ENCODE measurements at regions not wholly inside any gene's neighbourhood (a gene's known extent, or its start where the extent isn't known, plus 50 kb on each side); places are given as distances from the start of the nearest gene placed in this dataset.
"Not testable (repeated sequence)": the region's sequence is repeated elsewhere in the genome, so short reads cannot be mapped to it uniquely, and the experiment has no call there.

DNA sequence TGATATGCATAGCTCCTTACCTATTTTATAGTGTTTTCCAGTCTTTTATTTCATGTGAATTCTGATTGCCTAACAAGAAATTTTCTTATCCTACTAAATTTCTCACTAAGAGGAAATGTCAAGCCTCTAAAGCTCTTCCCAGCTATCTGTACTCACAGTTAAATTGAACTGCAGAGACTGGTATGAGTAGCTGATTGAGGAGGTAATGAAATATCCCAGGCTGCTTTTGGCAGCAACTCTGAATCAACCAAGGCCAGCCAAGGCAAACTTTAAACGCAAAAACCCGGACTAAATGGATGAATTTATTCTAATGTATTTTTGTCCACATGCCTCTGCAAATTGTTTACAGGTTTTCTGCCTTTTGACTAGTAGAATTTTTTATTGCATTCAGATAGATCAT, 119.1 kb upstream of the PMCH start:
- Histone ChIP-seq H3K9ac (ENCODE audit: low read depth, low read length) (no peak overlapping the region), H3K27me3 (ENCODE audit: control insufficient read depth, insufficient read depth, low read length) (no peaks in the 10 kb centered on the region), H3K4me1 (ENCODE audit: control insufficient read depth, insufficient read depth, low read length) (no peaks in the 10 kb centered on the region), H3K36me3 (ENCODE audit: control insufficient read depth, insufficient read depth, low read length) (no peaks in the 10 kb centered on the region), H3K9me3 (ENCODE audit: control insufficient read depth, insufficient read depth, low read length) (no peaks in the 10 kb centered on the region), H3K4me3 (ENCODE audit: low read depth, low read length) (no peak overlapping the region)

DNA sequence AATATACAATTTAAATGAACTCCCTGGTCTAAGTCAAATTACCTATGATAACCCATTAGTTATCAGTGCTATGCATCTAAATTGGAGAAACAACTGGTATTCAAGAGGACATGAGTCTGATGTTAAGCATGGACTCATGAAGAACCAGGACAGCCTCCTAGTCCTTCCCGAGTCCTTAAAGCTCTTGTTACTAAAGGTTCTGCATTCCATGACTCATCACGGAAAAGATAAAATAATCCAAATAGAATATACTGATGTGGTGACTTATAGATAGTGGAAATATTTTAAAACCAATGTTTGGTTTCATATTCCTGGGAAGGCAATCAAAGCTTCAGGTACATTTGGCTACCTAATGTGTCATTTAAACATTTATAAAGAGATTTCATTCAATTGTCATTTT, 117.2 kb upstream of the PMCH start:
- no peak overlapping the region for H3K4me3 ChIP-seq (ENCODE audit: low read depth, low read length)
- H3K4me1 ChIP-seq (ENCODE audit: control insufficient read depth, insufficient read depth, low read length), result no peaks in the 10 kb centered on the region
- no peaks in the 10 kb centered on the region for H3K9me3 ChIP-seq (ENCODE audit: control insufficient read depth, insufficient read depth, low read length)

DNA sequence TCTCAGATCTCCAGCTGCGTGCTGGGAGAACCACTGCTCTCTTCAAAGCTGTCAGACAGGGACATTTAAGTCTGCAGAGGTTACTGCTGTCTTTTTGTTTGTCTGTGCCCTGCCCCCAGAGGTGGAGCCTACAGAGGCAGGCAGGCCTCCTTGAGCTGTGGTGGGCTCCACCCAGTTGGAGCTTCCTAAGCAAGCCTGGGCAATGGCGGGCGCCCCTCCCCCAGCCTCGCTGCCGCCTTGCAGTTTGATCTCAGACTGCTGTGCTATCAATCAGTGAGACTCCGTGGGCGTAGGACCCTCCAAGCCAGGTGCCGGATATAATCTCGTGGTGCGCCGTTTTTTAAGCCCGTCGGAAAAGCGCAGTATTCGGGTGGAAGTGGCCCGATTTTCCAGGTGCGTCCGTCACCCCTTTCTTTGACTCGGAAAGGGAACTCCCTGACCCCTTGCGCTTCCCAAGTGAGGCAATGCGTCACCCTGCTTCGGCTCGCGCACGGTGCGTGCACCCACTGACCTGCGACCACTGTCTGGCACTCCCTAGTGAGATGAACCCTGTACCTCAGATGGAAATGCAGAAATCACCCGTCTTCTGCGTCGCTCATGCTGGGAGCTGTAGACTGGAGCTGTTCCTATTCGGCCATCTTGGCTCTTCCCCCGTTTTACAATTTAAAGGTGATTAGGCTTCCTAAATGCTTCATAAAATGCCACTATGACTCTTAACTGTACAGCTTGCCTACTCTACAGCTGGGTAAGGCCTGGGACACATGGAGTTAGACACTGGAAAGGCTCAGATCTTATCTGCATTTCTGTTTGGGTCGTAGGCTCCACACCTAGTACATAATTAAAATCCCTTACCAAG, 115.7 kb upstream of the PMCH start:
- peak overlapping the region; percentile 53 for H3K4me3 ChIP-seq (ENCODE audit: low read depth, low read length)
- H3K9me3 ChIP-seq (ENCODE audit: control insufficient read depth, insufficient read depth, low read length); H3K4me1 ChIP-seq (ENCODE audit: control insufficient read depth, insufficient read depth, low read length); H3K36me3 ChIP-seq (ENCODE audit: control insufficient read depth, insufficient read depth, low read length); H3K27me3 ChIP-seq (ENCODE audit: control insufficient read depth, insufficient read depth, low read length): not testable (repeated sequence)
- H3K9ac ChIP-seq (ENCODE audit: low read depth, low read length), result peak overlapping the region; percentile 76

More for the DNA sequence above, 117.2 kb upstream of the PMCH start:
- H3K9ac ChIP-seq (ENCODE audit: low read depth, low read length), result no peak overlapping the region
- H3K36me3 ChIP-seq (ENCODE audit: control insufficient read depth, insufficient read depth, low read length), result no peaks in the 10 kb centered on the region
- no peaks in the 10 kb centered on the region for H3K27me3 ChIP-seq (ENCODE audit: control insufficient read depth, insufficient read depth, low read length)

DNA sequence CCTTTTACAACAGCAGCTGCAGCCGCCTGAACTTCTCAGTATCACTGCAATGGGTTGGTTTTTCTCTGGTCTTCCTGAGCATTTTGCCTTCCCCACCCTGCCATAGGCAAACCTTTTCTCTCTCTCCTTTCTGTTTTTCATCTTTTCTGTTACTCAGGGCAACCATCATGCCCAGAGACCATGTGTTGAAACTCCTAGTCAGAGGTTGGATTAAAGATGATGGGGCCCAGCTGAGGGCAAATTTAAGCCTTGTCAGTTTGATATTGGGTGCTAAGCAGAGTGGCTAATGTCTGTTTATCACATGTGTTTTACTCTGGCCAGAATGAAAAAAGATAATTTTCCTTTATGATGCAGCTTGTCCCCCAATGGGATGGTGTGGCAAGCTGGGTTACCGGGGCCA, 107.9 kb upstream of the PMCH start:
- no peaks in the 10 kb centered on the region for H3K9me3 ChIP-seq (ENCODE audit: control insufficient read depth, insufficient read depth, low read length)
- H3K4me1 ChIP-seq (ENCODE audit: control insufficient read depth, insufficient read depth, low read length), result no peaks in the 10 kb centered on the region
- H3K4me3 ChIP-seq (ENCODE audit: low read depth, low read length), result no peak overlapping the region
- no peaks in the 10 kb centered on the region for H3K27me3 ChIP-seq (ENCODE audit: control insufficient read depth, insufficient read depth, low read length)
- H3K9ac ChIP-seq (ENCODE audit: low read depth, low read length), result no peak overlapping the region
- H3K36me3 ChIP-seq (ENCODE audit: control insufficient read depth, insufficient read depth, low read length), result no peaks in the 10 kb centered on the region

DNA sequence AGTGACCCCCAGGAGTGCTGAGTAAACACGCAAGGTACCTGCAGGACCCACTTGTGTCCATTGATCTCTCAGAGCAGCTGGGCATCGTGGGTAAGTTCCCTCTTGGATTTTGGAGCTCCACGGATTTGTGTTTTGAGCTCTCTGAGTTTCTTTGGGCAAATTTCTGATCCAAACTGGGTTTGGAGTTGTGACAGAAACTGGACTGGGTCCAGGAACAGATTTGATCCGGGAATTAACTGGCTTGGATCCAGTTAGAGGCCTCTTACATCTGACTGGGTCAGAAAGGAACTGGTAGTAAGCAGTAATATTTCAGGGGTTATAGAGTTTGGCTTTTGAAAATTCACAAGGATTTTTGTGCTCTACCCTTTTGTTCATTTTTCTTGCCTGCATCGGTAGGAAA, 107.0 kb upstream of the PMCH start:
- H3K27me3 ChIP-seq (ENCODE audit: control insufficient read depth, insufficient read depth, low read length); H3K9ac ChIP-seq (ENCODE audit: low read depth, low read length); H3K4me1 ChIP-seq (ENCODE audit: control insufficient read depth, insufficient read depth, low read length); H3K9me3 ChIP-seq (ENCODE audit: control insufficient read depth, insufficient read depth, low read length); H3K36me3 ChIP-seq (ENCODE audit: control insufficient read depth, insufficient read depth, low read length); H3K4me3 ChIP-seq (ENCODE audit: low read depth, low read length): not testable (repeated sequence)

DNA sequence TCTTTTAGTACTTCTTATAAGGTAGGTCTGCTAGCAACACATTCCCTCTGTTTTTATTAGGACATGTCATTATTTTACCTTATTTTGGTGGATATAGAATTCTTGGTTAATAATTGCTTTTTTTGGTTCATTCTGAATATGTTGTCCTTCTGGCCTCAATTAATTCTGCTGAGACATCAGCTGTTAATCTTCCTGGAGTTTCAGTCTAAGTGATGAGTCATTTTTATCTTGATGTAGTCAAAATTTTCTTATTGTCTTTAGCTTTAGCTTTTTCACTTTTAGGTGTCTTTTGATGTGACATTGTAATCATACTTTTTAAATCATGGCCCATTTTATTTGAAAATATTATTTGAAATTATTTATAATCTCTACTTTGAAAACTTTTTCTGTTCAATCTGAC, 104.9 kb upstream of the PMCH start:
- Histone ChIP-seq H3K9me3 (ENCODE audit: control insufficient read depth, insufficient read depth, low read length) (no peaks in the 10 kb centered on the region), H3K36me3 (ENCODE audit: control insufficient read depth, insufficient read depth, low read length) (no peaks in the 10 kb centered on the region), H3K9ac (ENCODE audit: low read depth, low read length) (no peak overlapping the region), H3K4me1 (ENCODE audit: control insufficient read depth, insufficient read depth, low read length) (no peaks in the 10 kb centered on the region), H3K27me3 (ENCODE audit: control insufficient read depth, insufficient read depth, low read length) (no peaks in the 10 kb centered on the region), H3K4me3 (ENCODE audit: low read depth, low read length) (no peak overlapping the region)

DNA sequence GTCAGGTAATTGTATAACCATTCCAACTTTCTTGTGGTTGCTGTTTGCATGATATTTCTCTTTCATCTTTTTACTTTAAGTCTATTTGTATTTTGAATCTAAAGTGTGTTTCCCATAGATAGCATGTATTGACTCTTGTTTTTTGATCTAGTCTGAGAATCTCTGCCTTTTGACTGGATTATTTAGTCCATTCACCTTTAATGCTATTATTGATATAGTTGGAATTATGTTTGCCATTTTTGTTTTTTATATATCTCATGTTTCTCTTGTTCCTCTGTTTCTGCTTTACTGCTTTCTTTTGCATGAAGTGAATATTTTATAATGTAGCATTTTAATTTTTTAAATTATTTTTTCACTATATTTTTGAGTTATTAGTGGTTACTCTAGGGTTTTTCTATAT, 103.9 kb upstream of the PMCH start:
- H3K4me1 ChIP-seq (ENCODE audit: control insufficient read depth, insufficient read depth, low read length), result no peaks in the 10 kb centered on the region
- no peaks in the 10 kb centered on the region for H3K36me3 ChIP-seq (ENCODE audit: control insufficient read depth, insufficient read depth, low read length)
- H3K9ac ChIP-seq (ENCODE audit: low read depth, low read length), result no peak overlapping the region
- no peaks in the 10 kb centered on the region for H3K27me3 ChIP-seq (ENCODE audit: control insufficient read depth, insufficient read depth, low read length)
- H3K9me3 ChIP-seq (ENCODE audit: control insufficient read depth, insufficient read depth, low read length), result no peaks in the 10 kb centered on the region
- H3K4me3 ChIP-seq (ENCODE audit: low read depth, low read length), result no peak overlapping the region

DNA sequence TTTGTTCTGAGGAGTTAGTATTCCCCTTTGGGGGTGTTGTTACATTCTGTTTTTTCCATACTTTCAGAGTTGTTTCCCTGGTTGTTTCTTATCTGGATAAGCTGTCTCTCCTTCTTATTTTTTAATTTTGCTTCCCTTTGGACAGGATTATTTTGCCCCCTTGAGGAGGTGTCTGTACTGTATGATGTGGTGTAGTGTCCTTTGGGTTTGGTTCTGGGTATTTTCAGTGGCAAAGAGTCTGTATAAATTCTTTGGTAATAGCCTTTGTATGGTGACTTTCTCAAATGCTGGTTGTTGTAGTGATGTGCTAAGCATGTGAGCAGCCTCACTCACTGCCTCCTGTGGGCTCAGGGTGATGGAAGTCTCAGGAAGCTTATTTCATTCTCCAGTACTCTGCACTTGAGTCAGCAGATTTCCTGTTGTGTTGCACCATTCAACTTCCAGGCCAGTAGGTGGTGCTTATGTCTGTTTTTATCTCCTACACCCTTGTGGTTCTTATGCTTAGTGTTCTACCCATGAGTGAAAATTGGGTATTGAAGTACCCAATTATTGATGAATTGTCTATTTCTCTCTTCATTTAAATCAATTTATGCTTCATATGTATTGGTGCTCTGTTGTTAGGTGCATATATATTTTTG, 103.3 kb upstream of the PMCH start:
- H3K4me3 ChIP-seq (ENCODE audit: low read depth, low read length), result no peak overlapping the region
- no peaks in the 10 kb centered on the region for H3K27me3 ChIP-seq (ENCODE audit: control insufficient read depth, insufficient read depth, low read length)
- no peaks in the 10 kb centered on the region for H3K9me3 ChIP-seq (ENCODE audit: control insufficient read depth, insufficient read depth, low read length)
- no peaks in the 10 kb centered on the region for H3K36me3 ChIP-seq (ENCODE audit: control insufficient read depth, insufficient read depth, low read length)
- no peak overlapping the region for H3K9ac ChIP-seq (ENCODE audit: low read depth, low read length)
- H3K4me1 ChIP-seq (ENCODE audit: control insufficient read depth, insufficient read depth, low read length), result no peaks in the 10 kb centered on the region

DNA sequence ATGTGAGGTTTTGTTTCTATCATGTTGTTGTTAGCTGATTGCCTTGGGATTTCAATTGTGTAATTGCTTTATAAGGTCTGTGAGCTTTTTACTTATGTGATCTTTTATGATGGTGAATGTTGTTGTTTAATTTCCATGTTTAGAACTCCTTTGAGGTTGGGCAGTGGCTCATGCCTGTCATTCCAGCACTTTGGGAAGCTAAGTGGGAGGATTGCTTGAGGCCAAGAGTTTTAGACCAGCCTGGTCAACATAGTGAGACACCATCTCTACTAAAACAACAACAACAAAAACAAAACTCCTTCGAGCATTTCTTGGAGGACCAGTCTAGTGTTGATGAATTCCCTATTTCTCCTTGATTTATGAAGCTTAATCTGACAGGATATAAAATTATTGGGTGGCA, 102.1 kb upstream of the PMCH start:
- H3K27me3 ChIP-seq (ENCODE audit: control insufficient read depth, insufficient read depth, low read length), result no peaks in the 10 kb centered on the region
- no peaks in the 10 kb centered on the region for H3K9me3 ChIP-seq (ENCODE audit: control insufficient read depth, insufficient read depth, low read length)
- no peaks in the 10 kb centered on the region for H3K4me1 ChIP-seq (ENCODE audit: control insufficient read depth, insufficient read depth, low read length)
- no peak overlapping the region for H3K4me3 ChIP-seq (ENCODE audit: low read depth, low read length)
- H3K9ac ChIP-seq (ENCODE audit: low read depth, low read length), result no peak overlapping the region
- no peaks in the 10 kb centered on the region for H3K36me3 ChIP-seq (ENCODE audit: control insufficient read depth, insufficient read depth, low read length)

DNA sequence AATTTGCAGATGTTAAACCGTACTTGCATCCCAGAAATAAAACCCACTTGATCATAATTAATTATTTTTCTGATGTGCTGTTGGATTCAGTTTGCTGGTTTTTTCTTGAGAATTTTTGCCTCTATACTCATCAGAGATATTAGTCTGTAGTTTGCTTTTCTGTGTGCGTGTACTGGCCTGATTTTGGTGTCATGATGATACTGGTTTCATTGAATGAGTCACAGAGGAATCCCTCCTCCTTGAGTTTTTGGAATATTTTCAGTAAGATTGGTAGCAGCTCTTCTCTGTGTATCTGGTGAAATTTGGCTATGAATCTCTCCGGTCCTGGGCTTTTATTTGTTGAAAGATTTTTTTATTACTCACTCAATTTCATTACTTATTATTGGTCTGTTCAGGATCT, 100.4 kb upstream of the PMCH start:
- H3K4me1 ChIP-seq (ENCODE audit: control insufficient read depth, insufficient read depth, low read length), result no peaks in the 10 kb centered on the region
- no peaks in the 10 kb centered on the region for H3K9me3 ChIP-seq (ENCODE audit: control insufficient read depth, insufficient read depth, low read length)
- H3K9ac ChIP-seq (ENCODE audit: low read depth, low read length), result no peak overlapping the region
- no peaks in the 10 kb centered on the region for H3K36me3 ChIP-seq (ENCODE audit: control insufficient read depth, insufficient read depth, low read length)
- no peaks in the 10 kb centered on the region for H3K27me3 ChIP-seq (ENCODE audit: control insufficient read depth, insufficient read depth, low read length)
- H3K4me3 ChIP-seq (ENCODE audit: low read depth, low read length), result no peak overlapping the region

DNA sequence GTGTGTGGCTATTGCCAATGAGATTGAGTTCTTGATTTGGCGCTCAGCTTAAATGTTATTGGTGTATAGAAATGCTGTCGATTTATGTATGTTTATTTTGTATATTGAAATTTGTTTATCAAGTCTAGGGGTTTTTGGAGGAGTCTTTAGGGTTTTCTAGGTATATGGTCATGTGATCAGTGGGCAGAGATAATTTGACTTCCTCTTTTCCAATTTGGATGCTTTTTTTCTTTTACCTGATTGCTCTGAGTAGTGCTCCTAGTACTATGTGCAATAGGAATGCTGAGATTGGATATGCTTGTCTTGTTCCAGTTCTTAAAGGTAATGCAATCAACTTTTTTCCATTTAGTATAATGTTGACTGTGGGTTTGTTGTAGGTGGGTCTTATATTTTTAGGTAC, 99.8 kb upstream of the PMCH start:
- H3K36me3 ChIP-seq (ENCODE audit: control insufficient read depth, insufficient read depth, low read length), result no peaks in the 10 kb centered on the region
- no peaks in the 10 kb centered on the region for H3K4me1 ChIP-seq (ENCODE audit: control insufficient read depth, insufficient read depth, low read length)
- H3K9me3 ChIP-seq (ENCODE audit: control insufficient read depth, insufficient read depth, low read length), result no peaks in the 10 kb centered on the region
- H3K4me3 ChIP-seq (ENCODE audit: low read depth, low read length), result no peak overlapping the region
- no peak overlapping the region for H3K9ac ChIP-seq (ENCODE audit: low read depth, low read length)
- H3K27me3 ChIP-seq (ENCODE audit: control insufficient read depth, insufficient read depth, low read length), result no peaks in the 10 kb centered on the region

DNA sequence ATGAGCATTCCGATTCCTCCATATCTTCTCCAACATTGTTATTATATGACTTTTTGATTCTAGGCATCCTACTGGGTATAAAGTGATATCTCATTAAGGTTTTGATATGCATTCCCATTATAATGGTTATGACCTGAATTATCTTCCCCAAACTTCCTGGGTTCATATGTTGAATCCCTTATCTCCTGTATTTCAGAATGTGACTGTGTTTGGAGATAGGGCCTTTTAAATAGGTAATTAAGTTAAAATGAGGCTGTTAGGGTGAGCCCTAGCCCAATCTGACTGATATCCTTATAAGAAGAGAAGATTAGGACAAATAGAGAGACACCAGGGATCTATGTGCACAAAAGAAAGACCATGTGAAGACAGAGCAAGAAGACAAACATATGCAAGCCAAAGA, 96.9 kb upstream of the PMCH start:
- Histone ChIP-seq H3K4me1 (ENCODE audit: control insufficient read depth, insufficient read depth, low read length) (no peaks in the 10 kb centered on the region), H3K27me3 (ENCODE audit: control insufficient read depth, insufficient read depth, low read length) (no peaks in the 10 kb centered on the region), H3K36me3 (ENCODE audit: control insufficient read depth, insufficient read depth, low read length) (no peaks in the 10 kb centered on the region), H3K9me3 (ENCODE audit: control insufficient read depth, insufficient read depth, low read length) (no peaks in the 10 kb centered on the region), H3K9ac (ENCODE audit: low read depth, low read length) (no peak overlapping the region), H3K4me3 (ENCODE audit: low read depth, low read length) (no peak overlapping the region)
